ENCODE measurements at regions not wholly inside any gene's neighbourhood (a gene's known extent, or its start where the extent isn't known, plus 50 kb on each side); places are given as distances from the start of the nearest gene placed in this dataset.

- Histone ChIP-seq H2AFZ (ENCODE audit: low read length) (no peak overlapping the region), H3K36me3 (ENCODE audit: insufficient read depth, low read length) (no peaks in the 10 kb centered on the region), H3K4me3 (ENCODE audit: insufficient read depth, low read length) (no peak overlapping the region), H3K27me3 (ENCODE audit: insufficient read depth, low read length) (no peaks in the 10 kb centered on the region), H3K4me1 (ENCODE audit: insufficient read depth, low read length) (no peaks in the 10 kb centered on the region), H3K9me3 (ENCODE audit: low read depth, low read length) (no peaks in the 10 kb centered on the region), H3K4me2 (ENCODE audit: insufficient read depth, low read length) (no peak overlapping the region), H3K79me2 (ENCODE audit: insufficient read depth, low read length) (no peaks in the 10 kb centered on the region), H3K27ac (ENCODE audit: low read depth, low read length) (no peak overlapping the region), H4K20me1 (ENCODE audit: insufficient read depth, low read length) (no peaks in the 10 kb centered on the region)
- DNase-seq (ENCODE audit: insufficient read length, low spot score, missing footprints), result no peak
- no peak for TF ChIP-seq CTCF (IDR thresholded peaks at IDR 0.05; ENCODE audit: extremely low read depth, low read depth, low read length)
Measured at GRCh38 chr13:104267206-104267811, 1201.1 kb upstream of the SLC10A2 start.

GRCh38 chr13:104256701-104257100, 1190.5 kb upstream of the SLC10A2 start:
- Histone ChIP-seq H3K4me3 (ENCODE audit: insufficient read depth, low read length) (no peak overlapping the region), H4K20me1 (ENCODE audit: insufficient read depth, low read length) (no peaks in the 10 kb centered on the region), H3K79me2 (ENCODE audit: insufficient read depth, low read length) (no peaks in the 10 kb centered on the region), H3K4me1 (ENCODE audit: insufficient read depth, low read length) (no peaks in the 10 kb centered on the region), H3K36me3 (ENCODE audit: insufficient read depth, low read length) (no peaks in the 10 kb centered on the region), H3K4me2 (ENCODE audit: insufficient read depth, low read length) (no peak overlapping the region), H2AFZ (ENCODE audit: low read length) (no peak overlapping the region), H3K27ac (ENCODE audit: low read depth, low read length) (no peak overlapping the region), H3K9me3 (ENCODE audit: low read depth, low read length) (no peaks in the 10 kb centered on the region), H3K27me3 (ENCODE audit: insufficient read depth, low read length) (no peaks in the 10 kb centered on the region)
- no peak for TF ChIP-seq CTCF (IDR thresholded peaks at IDR 0.05; ENCODE audit: extremely low read depth, low read depth, low read length)
- no peak for DNase-seq (ENCODE audit: insufficient read length, low spot score, missing footprints)

- Histone ChIP-seq H3K4me2 (ENCODE audit: insufficient read depth, low read length) (no peak overlapping the region), H3K4me3 (ENCODE audit: insufficient read depth, low read length) (no peak overlapping the region), H4K20me1 (ENCODE audit: insufficient read depth, low read length) (no peaks in the 10 kb centered on the region), H3K9me3 (ENCODE audit: low read depth, low read length) (no peaks in the 10 kb centered on the region), H3K36me3 (ENCODE audit: insufficient read depth, low read length) (no peaks in the 10 kb centered on the region), H3K27me3 (ENCODE audit: insufficient read depth, low read length) (no peaks in the 10 kb centered on the region), H3K79me2 (ENCODE audit: insufficient read depth, low read length) (no peaks in the 10 kb centered on the region), H3K27ac (ENCODE audit: low read depth, low read length) (no peak overlapping the region), H2AFZ (ENCODE audit: low read length) (no peak overlapping the region), H3K4me1 (ENCODE audit: insufficient read depth, low read length) (no peaks in the 10 kb centered on the region)
- TF ChIP-seq CTCF (IDR thresholded peaks at IDR 0.05; ENCODE audit: extremely low read depth, low read depth, low read length), result no peak
- DNase-seq (ENCODE audit: insufficient read length, low spot score, missing footprints), result no peak
Measured at GRCh38 chr13:104253063-104253680, 1187.0 kb upstream of the SLC10A2 start.

GRCh38 chr13:104251931-104252330, 1185.7 kb upstream of the SLC10A2 start:
- Histone ChIP-seq H3K4me1 (ENCODE audit: insufficient read depth, low read length) (no peaks in the 10 kb centered on the region), H3K4me3 (ENCODE audit: insufficient read depth, low read length) (no peak overlapping the region), H3K27me3 (ENCODE audit: insufficient read depth, low read length) (no peaks in the 10 kb centered on the region), H2AFZ (ENCODE audit: low read length) (no peak overlapping the region), H3K27ac (ENCODE audit: low read depth, low read length) (no peak overlapping the region), H3K36me3 (ENCODE audit: insufficient read depth, low read length) (no peaks in the 10 kb centered on the region), H3K9me3 (ENCODE audit: low read depth, low read length) (no peaks in the 10 kb centered on the region), H3K79me2 (ENCODE audit: insufficient read depth, low read length) (no peaks in the 10 kb centered on the region), H4K20me1 (ENCODE audit: insufficient read depth, low read length) (no peaks in the 10 kb centered on the region), H3K4me2 (ENCODE audit: insufficient read depth, low read length) (no peak overlapping the region)
- no peak for TF ChIP-seq CTCF (IDR thresholded peaks at IDR 0.05; ENCODE audit: extremely low read depth, low read depth, low read length)
- no peak for DNase-seq (ENCODE audit: insufficient read length, low spot score, missing footprints)

Measured in osteoblast (primary cell).